HG03460 (cell line): ENCODE measurements at regions not wholly inside any gene's neighbourhood (a gene's known extent, or its start where the extent isn't known, plus 50 kb on each side); places are given as distances from the start of the nearest gene placed in this dataset.

Experiments used
- ATAC-seq: cut with Tn5 transposase; IDR thresholded peaks from one replicate; pipeline ENCODE4 v1.9.1; 2021; ENCODE audit not compliant: unreplicated experiment

DNA sequence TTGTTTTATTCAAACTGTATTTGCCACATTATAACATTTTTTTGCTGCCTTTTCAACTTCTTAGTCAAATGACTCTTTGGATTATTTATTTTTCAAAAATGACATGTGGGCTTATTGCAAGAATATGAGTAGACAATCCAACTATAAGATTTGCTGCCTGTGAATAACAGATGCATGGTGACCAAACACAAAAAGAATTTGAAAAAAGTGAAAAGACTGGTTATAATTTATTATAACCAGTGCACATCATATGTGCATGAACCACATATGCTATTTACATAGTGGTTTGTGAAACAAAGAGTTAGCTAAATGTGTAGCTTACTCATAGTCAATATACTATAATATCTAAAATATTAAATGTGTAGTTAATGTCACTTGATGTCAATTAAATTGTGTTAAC lies 2086.8 kb downstream of the ARAP2 start:
- ATAC-seq, result no peak

DNA sequence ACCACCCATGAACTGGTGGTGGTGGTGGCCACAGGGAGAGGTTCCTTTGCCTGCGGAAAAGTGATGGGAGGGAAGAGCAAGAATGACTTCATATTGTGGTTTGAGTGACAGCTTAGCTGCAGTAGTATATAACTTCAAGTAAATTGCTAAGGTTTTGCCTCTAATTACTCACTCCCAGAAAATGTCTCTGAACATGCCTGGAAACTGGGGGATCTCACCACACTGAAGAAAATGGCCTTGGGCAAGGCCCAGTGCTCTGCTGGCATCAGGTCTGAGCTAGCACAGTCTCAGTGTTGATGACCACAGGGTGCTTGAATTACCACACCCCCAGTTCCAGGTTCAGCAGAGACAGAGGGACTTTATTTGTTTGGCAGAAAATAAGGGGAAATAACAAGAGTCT lies 2085.4 kb downstream of the ARAP2 start:
- ATAC-seq, result no peak

DNA sequence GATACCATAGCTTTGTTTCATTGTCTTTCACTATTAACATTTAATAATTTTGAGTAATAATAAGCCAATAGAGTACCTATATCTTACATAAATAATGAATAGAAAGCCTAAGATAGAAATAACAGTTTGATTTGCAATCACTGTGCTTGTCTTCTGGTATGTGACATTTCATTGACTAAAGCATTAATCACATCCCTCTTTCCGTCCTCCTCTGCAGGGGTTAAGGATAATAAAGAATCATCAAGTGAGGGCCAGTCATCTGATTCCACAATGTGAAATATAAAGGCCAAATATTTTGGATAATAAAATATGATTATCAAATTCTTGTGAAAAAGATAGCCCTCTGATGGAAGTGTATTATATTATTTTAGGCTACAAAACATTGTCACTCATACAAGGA lies 2073.4 kb downstream of the ARAP2 start:
- ATAC-seq, result no peak

DNA sequence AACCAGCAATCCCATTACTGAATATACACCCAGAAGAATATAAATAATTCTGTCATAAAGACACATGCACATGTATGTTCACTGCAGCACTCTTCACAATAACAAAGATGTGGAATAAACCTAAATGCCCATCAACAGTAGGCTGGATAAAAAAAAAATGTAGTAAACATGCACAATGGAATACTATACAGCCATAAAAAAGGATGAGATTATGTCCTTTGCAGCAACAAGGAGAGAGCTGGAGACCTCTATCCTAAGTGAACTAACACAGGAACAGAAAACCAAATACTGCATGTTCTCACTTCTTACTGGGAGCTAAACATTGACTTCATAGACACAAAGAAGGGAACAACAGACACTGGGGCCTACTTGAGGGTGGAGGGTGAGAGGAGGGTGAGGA lies 2067.7 kb downstream of the ARAP2 start:
- no peak for ATAC-seq

DNA sequence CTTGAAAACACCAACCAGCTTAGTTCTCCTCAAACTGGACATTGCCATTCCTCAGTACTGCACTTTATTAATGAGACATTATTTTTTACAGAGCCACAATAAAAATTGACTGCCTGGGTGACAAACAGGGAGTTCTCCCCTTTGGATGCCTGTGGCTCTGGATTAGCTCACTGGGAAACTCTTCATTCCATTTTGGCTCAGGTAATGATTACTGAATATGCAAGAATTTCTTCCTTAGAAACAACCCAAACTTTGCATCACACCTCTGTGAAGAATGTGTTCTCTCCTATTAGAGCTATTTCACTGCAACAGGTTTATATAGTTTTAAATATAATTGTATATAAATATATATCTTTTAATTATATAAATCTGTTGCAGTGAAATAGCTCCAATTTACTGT lies 2065.8 kb downstream of the ARAP2 start:
- no peak for ATAC-seq

DNA sequence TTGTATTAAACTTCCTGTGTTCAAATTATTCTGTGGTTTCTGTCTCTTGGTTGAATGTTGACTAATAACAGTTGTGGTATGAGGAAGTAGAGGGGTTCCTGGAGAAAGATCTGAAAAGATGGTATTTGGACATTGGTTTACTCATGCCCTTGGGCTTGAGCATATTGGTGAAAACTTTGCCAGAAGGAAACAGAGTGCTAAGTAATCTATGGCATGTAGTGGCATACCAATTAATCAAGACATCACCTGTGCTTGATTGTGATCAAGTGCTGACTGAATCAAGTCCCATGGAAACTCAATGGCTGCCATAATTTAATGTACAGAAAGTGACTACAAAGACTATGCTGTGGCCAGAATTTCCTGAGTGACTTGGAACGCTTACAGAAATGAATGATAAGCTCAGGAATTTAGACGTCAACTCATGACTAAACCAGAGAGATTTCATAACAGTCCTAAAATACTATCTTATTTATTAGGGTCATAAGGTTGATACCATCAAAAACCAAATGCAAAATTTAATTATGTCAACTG lies 2062.9 kb downstream of the ARAP2 start:
- no peak for ATAC-seq

DNA sequence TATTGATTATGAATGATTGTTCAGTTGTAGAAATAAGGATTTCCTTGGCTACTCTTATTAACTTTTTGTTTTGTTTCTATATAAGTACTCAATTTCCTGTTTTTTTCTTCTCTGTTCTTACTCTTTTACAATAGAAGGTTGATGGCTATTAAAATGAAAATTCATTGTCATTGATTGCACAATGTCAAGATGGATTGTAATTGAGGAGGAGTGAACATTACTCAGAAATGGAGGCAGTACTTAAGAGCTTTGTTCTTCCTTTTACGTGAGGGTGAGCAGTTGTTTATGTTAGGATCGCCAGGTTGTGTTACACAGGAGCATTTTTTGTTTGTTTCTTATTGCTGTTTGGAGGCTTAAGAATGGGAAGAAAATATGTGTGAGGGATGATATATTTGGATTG lies 2062.4 kb downstream of the ARAP2 start:
- no peak for ATAC-seq

DNA sequence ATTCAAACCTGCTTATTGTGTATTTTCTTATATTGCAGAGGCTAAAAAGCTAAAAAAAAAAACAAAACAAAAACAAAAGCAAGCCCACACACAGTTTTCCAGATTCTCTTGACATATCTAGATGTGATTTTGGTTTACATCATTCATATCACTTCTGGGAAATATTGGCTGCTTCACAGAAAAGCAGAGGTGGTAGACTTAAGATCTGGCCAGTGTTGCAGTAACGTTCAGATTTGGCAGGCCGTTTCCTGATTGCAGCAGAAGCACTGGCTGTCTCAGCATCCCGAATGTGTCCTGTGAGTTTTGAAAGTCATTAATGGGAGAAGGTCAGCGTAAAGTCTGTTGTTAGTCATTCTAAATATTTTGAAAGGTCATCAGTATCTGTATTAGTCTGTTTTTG lies 2062.0 kb downstream of the ARAP2 start:
- no peak for ATAC-seq

DNA sequence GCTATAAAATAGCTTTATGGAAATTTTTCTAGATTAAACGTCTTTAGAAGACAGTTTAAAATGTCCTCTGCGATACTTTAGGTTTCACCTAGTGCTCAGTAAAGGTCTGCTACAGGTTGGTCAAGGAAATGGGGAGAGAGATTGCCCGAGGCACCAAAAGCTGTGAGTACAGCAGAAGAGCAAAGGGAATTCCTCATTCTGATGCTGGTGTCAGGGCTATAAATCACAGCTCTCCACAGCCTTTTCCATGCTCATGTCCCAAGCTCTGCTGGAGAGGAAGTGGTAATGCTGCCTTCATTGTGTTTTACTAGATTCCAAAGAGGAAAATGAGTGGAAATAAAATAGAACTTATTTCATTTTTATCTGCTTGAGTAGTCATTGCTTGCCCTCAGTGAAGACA lies 2060.4 kb downstream of the ARAP2 start:
- no peak for ATAC-seq

DNA sequence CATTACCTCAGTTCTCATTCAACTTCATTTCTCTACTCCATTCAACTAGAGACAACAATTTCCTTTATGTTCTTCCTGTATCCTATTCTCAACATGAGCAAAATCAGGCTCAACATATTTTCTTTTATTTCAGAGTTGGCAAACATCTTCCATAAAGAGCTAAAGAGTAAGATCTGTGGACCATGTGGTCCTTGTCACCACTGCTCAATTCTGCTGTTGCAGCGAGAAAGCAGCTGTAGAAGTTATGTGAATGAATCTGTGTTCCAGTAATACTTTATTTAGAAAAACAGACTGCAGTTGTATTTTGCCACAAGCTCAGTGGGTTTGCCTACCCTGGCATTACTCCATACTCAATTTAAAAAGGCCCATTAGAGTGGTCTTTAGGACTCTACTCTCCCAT lies 2057.3 kb downstream of the ARAP2 start:
- no peak for ATAC-seq

DNA sequence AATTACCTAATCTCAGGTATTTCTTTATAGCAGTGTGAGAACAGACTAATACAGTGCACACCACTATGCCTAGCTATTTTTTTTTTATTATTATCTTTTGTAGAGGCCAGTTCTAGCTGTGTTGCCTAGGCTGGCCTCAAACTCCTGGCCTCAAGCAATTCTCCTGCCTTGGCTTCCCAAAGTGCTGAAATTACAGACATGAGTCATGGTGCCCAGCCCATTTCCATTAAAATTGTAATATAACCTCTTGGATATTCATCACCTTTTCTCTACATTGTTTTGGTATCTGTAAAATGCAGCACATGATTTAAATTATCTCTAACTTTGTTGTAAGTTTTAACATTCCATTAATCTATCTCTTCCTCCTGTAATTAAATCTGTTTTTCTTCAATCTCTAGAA lies 2052.9 kb downstream of the ARAP2 start:
- no peak for ATAC-seq

DNA sequence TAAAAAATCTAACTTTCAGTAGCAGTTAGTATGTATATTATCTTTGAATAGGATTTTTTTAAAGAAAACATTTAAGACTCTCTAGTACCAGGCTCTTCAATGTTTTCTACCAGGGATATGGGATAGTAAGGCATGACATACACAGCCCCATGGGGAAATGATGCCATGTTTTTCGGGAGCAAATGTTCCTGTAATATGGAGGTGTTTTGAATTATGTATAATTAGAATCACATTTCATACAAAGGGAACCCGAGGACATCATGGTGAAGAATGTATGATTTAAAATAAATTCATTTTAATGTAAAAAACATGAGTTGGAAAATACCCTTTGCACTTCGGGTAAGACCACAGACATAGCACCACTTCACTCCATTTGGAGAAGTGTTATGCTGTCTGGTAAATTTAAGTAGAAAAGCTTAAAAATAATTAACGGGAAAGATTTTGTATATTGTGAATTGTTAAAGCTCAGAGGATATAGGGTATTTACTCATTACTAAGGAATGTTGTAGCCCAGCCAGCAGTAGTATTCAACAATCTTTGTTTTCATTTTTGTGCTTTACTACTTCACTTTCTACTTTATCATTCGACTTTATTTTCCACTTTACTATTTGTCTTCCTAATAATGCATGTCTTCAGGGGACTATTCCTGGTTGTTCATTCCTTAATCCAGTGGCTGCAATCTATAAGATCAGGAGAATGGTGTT lies 2050.7 kb downstream of the ARAP2 start:
- no peak for ATAC-seq

DNA sequence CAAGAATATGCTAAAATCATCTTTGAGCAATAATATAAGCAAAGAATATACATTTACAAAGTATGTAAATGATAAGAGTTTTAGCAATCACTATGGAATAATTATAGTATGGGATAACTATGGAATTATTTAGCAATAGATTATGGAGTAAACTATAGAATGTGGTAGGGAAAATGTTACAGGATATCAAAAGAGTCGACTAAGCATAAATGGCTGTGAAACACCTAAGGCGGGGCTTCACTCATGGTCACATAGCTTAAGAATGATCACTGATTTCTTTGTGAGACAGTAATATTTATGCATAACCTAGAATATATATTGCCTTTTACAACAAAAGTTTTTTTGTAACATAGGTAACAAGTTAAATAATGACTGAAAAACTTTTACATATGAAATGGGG lies 2049.7 kb downstream of the ARAP2 start:
- no peak for ATAC-seq

DNA sequence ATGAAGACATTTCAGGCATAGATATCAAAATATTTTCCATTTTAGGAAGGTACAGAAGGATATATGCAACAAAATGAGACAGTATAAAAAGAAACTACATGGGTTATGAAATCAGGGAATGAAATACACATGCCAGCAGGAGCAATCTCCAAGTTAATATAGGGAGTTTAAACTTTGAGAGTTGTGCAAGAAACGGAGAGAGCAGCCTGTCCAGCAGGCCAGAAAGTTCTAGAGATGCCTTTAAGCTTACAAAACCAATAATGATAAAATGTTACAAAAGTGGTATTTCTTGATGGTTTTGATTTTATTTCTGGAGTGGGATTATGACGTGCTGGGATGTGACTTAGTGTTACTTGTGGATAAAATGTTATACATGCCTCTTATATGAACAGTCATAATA lies 2047.9 kb downstream of the ARAP2 start:
- no peak for ATAC-seq

DNA sequence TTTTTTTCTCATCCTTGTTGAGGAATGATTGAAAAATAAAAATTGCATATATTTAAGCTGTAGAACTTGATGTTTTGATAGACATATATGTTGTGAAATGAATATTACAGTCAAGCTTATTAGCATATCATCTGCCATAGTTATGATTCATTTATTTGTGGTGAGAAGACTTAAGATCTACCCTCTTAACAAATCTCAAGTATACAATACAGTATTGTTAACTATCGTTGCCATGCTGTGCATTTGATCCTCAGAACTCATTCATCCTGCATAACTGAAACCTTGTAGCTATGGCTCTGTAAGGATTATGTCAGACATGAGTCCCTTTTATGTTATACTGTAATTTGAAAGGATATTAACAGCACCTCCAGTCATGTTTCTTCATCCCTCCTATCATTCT lies 2045.3 kb downstream of the ARAP2 start:
- ATAC-seq, result no peak

DNA sequence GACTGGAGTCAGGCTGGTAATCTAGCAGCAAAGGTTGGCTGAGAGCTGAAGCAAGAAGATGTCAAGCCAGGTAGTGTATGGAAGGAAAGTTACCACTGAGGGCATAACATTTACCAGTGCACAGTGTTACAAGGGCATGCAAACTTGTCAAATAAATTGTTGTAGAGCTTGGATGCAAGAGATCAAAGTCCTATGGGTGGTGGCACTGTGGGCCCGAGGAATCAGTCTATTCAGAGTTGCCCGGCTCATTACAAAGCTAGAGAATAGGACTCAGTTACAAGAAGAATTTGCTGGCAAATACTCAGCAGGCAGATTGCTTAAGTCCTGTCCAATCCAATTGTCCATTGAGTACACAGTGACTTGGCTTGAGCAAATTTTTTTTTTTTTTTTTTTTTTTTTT lies 2043.8 kb downstream of the ARAP2 start:
- no peak for ATAC-seq

DNA sequence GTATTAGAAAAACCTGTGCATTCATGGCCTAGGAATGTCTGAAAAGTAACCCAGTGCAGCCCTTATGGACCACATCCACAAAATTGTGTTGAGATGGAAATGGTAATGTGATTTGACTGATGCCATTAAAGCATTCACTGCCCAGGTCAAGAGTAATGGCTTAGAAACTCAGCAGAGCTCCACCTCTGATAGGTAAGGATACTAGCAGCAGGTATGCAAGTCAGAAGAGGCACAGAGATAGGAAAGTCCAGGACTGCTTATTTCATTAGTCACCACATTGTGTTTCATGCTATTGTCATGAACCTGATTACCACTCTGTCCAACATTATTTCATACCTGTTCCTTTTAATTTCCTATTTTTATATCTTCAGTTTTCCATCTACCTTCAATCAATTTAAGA lies 2042.2 kb downstream of the ARAP2 start:
- ATAC-seq, result no peak

DNA sequence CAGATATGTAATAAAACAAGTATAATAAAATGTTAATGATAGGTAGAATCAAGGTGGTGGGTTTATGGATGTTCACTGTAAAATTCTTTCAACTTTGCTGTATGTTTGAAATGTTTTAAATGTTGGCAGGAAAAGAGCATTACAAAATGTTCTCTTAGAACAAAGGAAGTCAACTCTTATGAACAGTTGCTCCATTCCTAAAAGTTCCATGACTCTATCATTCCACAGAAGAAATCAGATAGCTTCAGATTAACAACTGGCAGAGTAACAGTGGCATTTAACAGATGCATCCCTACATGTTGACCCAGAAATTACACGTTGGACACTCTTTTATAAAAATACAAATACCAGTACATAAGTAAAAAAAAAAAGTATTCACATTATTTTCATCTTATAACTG lies 2023.7 kb downstream of the ARAP2 start:
- ATAC-seq, result no peak

DNA sequence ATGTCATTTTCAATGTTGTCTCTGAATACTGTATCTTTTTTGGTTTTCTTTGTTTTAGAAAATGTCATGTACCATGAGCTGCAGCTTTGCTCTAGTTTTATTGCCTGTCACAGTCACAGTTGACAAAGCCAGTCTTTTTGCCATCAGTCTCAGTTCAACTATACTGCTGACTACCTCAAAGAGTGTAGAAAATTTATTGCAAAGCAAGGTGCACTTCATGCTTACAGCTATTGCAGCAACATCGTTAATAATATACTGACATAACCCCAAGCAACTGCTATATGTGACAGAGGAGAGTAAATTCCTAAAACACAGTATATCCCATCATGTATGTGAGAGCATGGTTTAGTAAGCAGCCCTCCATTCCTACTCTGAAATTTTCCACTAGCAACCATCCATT lies 2022.3 kb downstream of the ARAP2 start:
- no peak for ATAC-seq

DNA sequence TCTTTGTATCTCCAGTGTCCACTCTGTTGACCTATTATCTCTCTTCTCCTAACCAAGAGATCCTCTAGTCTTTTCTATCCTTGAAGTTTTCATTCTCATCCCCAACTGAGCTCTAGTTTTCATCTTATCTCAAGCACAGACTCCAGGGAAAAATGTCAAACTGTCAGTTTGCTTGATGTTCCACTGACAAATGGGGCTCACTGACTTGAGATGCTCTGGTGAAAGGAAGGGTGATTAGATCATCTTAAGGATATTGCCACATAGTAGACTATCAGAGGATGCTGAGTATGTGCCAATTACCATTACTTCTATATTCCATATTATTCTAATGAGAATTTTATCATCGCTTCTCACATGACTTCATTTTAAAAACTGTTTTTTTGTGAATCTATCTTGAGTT lies 2008.2 kb downstream of the ARAP2 start:
- ATAC-seq, result no peak

DNA sequence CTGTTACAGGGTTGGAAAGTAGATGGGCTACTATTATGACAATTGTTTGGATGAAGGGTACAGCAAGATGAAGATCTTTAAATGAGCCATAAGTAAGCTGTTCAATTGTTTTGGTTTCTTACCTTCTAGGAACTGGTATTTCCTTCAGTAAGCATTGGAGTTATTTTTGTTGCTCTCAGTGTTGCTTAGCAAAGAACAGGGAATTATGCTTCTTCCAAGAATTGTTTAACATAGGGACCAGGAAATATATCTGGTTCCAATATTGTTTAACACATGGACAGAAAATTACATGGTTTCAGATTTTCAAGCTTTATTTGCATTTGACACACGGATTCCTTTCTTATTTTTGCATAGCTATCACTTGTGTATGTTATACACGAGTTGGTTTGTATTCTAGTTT lies 1999.0 kb downstream of the ARAP2 start:
- no peak for ATAC-seq

DNA sequence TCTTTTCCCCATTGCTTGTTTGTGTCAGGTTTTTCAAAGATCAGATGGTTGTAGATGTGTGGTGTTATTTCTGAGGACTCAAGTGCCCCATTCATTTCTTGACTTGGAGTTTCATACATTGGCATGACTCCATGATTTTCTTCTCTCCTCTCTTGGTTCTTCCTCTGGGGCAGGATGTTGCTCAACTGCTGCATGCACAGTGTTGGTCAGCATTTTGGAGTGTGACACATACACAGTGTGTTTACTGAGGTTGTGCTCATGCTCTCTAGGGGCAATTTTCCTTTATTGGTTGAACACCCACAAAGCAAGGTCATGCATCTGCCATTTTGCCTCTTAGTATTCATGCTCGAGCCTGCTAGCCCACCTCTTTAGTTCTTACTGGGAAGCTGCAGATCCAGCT lies 1993.8 kb downstream of the ARAP2 start:
- ATAC-seq, result no peak

DNA sequence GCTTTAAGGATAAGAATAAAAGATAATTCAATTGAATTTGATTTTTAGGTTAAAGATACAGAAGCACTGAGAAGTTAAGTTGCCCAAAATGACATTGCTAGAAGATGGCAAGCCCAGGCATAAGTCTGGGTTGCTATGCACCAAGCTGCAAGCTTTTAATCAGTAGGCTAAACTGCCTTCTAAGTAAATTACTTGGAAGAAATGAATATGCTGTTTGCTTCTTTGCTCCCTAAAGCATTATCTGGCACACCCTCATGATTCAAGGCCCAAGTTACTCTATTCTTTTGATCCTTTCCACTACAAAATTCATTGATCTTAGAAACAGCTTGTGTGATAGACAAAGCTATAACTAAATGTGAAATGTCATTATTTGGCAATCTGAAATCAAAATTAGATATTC lies 1991.1 kb downstream of the ARAP2 start:
- no peak for ATAC-seq
